ENCODE measurements at regions not wholly inside any gene's neighbourhood (a gene's known extent, or its start where the extent isn't known, plus 50 kb on each side); places are given as distances from the start of the nearest gene placed in this dataset.

- TF ChIP-seq CTCF (IDR thresholded peaks at IDR 0.05) (no peak), POLR2A (IDR thresholded peaks at IDR 0.05) (no peak)
These were observed 54.9 kb upstream of the FYN start for GRCh38 chr6:111928139-111928538.

Data from right lobe of liver (tissue), 4 donors.